Neural progenitor cell (in vitro differentiated cells): ENCODE measurements at regions not wholly inside any gene's neighbourhood (a gene's known extent, or its start where the extent isn't known, plus 50 kb on each side); places are given as distances from the start of the nearest gene placed in this dataset.

Experiments
- EZH2 ChIP-seq: fragments of 200-600 bp; sonication (generic); IDR thresholded peaks from 2 replicates; pipeline ENCODE4 v1.6.1; 2017; ENCODE audit warnings: antibody characterized with exemption, mild to moderate bottlenecking, moderate library complexity
- EZH2phosphoT487 ChIP-seq: fragments of 200-600 bp; sonication (generic); IDR thresholded peaks from 2 replicates; pipeline ENCODE4 v1.6.1; 2017; ENCODE audit warnings: antibody characterized with exemption
- TF ChIP-seq, protein P1 (sequence below): fragments of 200-600 bp; sonication (generic); IDR thresholded peaks from 2 replicates; pipeline ENCODE4 v1.5.1; 2017; ENCODE audit warnings: antibody characterized with exemption, mild to moderate bottlenecking

DNA sequence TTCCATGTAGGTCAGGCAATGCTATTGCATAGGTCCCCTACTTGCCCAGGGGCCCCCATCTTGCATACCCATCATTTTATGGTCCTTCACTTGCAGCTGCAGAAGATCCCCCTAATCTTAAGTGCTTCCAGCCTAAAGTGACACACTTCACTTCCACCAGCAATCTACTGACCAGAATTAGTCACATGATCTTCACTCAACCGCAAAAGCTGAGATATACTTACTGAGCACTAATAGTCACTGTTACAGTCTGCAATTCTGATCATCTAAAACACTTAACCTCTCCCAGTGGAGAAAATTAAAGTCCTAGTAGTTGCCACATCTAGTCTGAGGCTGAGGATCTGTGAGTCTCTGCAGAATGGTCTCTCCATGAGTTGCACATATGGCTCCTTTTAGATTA is 82.1 kb downstream of the AREG start:
- TF ChIP-seq, protein P1, sequence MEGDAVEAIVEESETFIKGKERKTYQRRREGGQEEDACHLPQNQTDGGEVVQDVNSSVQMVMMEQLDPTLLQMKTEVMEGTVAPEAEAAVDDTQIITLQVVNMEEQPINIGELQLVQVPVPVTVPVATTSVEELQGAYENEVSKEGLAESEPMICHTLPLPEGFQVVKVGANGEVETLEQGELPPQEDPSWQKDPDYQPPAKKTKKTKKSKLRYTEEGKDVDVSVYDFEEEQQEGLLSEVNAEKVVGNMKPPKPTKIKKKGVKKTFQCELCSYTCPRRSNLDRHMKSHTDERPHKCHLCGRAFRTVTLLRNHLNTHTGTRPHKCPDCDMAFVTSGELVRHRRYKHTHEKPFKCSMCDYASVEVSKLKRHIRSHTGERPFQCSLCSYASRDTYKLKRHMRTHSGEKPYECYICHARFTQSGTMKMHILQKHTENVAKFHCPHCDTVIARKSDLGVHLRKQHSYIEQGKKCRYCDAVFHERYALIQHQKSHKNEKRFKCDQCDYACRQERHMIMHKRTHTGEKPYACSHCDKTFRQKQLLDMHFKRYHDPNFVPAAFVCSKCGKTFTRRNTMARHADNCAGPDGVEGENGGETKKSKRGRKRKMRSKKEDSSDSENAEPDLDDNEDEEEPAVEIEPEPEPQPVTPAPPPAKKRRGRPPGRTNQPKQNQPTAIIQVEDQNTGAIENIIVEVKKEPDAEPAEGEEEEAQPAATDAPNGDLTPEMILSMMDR = no peak
- TF ChIP-seq EZH2 = no peak
- no peak for TF ChIP-seq EZH2phosphoT487
